Activated naive CD4-positive, alpha-beta T cell treated with anti-CD3 and anti-CD28 coated beads, Interleukin-2, amount 10 ng/mL, durations not matched to agents 7 days and 5 days (primary cell): ENCODE measurements at regions not wholly inside any gene's neighbourhood (a gene's known extent, or its start where the extent isn't known, plus 50 kb on each side); places are given as distances from the start of the nearest gene placed in this dataset.

Experiments used
- CTCF ChIA-PET: fragments of 350-600 bp; sonication (Branson Sonifier 250); formaldehyde crosslinking; loops from one replicate; lab custom pipeline; 2021; ENCODE audit warnings: antibody characterized with exemption; lab: Charles Lee
- DNase-seq: peaks from one replicate; pipeline ENCODE4 v3.0.0-alpha.2; 2020
- H3K27ac Mint-ChIP-seq: one replicate; pipeline ENCODE4 v1.8.0; 2021; ENCODE audit warnings: mild to moderate bottlenecking, moderate library complexity, mixed read lengths
- H3K27me3 Mint-ChIP-seq: one replicate; pipeline ENCODE4 v1.8.0; 2021; ENCODE audit warnings: mild to moderate bottlenecking, mixed read lengths
- H3K36me3 Mint-ChIP-seq: one replicate; pipeline ENCODE4 v1.8.0; 2021; ENCODE audit warnings: mixed read lengths
- H3K4me1 Mint-ChIP-seq: one replicate; pipeline ENCODE4 v1.8.0; 2021; ENCODE audit warnings: mixed read lengths
- H3K4me3 Mint-ChIP-seq: one replicate; pipeline ENCODE4 v1.8.0; 2021; ENCODE audit warnings: mild to moderate bottlenecking, moderate library complexity, mixed read lengths
- H3K9me3 Mint-ChIP-seq: one replicate; pipeline ENCODE4 v1.8.0; 2021; ENCODE audit warnings: mixed read lengths

- CTCF ChIA-PET: interaction anchor here (0.8 to 1.0 kb wide), 2 partner anchors 33 kb away, joined by 3 read pairs; no protein-coding TSS in a partner anchor
- H3K4me3 Mint-ChIP-seq: no peak overlapping the region
- peaks cover 34% of the 10 kb centered on the region for H3K27me3 Mint-ChIP-seq
- peaks cover 20% of the 10 kb centered on the region for H3K4me1 Mint-ChIP-seq
- no peaks in the 10 kb centered on the region for H3K36me3 Mint-ChIP-seq
- DNase-seq: no peak
- no peaks in the 10 kb centered on the region for H3K9me3 Mint-ChIP-seq
- no peak overlapping the region for H3K27ac Mint-ChIP-seq
Observed at GRCh38 chr1:234532503-234532922, 53.5 kb upstream of the TARBP1 start.

DNA sequence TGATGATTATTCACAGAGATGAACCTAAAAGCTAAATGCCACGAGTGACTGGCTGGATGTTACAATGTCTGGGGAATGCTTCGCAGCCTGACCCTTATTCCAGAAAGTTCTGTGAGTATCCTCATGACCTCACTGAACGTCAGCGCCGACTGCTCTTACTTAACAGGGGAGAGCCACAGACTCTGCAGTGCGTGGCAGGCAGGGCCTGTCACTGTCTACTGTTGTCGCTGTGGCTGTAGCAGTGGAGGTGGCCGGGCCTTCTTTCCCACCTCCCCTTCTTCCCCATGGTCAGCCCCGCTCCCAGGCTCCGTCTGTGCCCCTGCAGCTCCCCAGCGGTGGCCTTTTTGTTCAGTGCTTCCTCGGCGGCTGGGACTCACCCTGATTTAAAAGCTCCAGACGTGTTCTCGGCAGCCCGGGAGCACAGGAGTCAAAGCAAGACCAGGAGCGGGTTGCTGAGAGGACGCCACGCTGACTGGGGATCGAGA lies 52.2 kb upstream of the TARBP1 start:
- Mint-ChIP-seq H3K4me3 (no peak overlapping the region), H3K27ac (no peak overlapping the region), H3K9me3 (no peaks in the 10 kb centered on the region), H3K36me3 (no peaks in the 10 kb centered on the region), H3K27me3 (peaks cover 26% of the 10 kb centered on the region), H3K4me1 (peaks cover 20% of the 10 kb centered on the region)
- CTCF ChIA-PET: interaction anchor here (1.0 kb wide), 1 partner anchor 32 kb away, joined by 3 read pairs; no protein-coding TSS in a partner anchor
- DNase-seq: no peak

DNA sequence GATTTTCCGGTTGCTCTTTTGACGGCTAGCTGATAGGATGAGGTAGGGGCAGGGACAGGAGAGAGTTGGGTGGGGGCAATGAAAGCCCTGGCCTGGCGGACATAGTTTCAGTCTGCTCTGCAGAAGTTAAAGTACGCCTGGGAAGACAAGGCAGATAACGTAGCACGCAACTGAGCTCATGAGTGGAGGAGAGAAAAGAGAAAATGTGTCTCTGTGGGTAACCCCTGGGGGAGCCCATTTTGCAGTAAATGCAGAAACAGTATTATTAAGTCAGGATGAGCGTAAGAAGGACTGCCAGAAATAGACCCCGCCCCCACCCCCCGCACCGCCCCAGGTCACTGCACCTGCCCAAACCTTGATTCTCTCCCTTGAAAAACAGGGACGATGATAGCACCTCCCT lies 51.7 kb upstream of the TARBP1 start:
- Mint-ChIP-seq H3K36me3 (no peaks in the 10 kb centered on the region), H3K4me3 (no peak overlapping the region), H3K27me3 (peaks cover 26% of the 10 kb centered on the region), H3K9me3 (no peaks in the 10 kb centered on the region), H3K4me1 (peaks cover 22% of the 10 kb centered on the region), H3K27ac (no peak overlapping the region)
- DNase-seq: no peak
- CTCF ChIA-PET: interaction anchor here (1.3 to 1.8 kb wide), 3 partner anchors 8 to 46 kb away, joined by 4 to 5 read pairs (median 4); no protein-coding TSS in a partner anchor

- CTCF ChIA-PET: interaction anchor here (0.8 to 1.8 kb wide), 4 partner anchors 8 to 47 kb away, joined by 3 to 5 read pairs (median 4); no protein-coding TSS in a partner anchor
- Mint-ChIP-seq H3K27ac (no peak overlapping the region), H3K4me1 (peaks cover 29% of the 10 kb centered on the region), H3K4me3 (no peak overlapping the region), H3K27me3 (peaks cover 26% of the 10 kb centered on the region), H3K9me3 (no peaks in the 10 kb centered on the region), H3K36me3 (no peaks in the 10 kb centered on the region)
- DNase-seq: no peak
Observed at GRCh38 chr1:234529950-234530237, 50.9 kb upstream of the TARBP1 start.

GRCh38 chr1:234529095-234529949 lies 50.3 kb upstream of the TARBP1 start:
- no peak overlapping the region for H3K4me3 Mint-ChIP-seq
- no peaks in the 10 kb centered on the region for H3K36me3 Mint-ChIP-seq

More at GRCh38 chr1:234529095-234529949, 50.3 kb upstream of the TARBP1 start:
- H3K27me3 Mint-ChIP-seq: peaks cover 20% of the 10 kb centered on the region
- H3K4me1 Mint-ChIP-seq: peaks cover 29% of the 10 kb centered on the region
- H3K9me3 Mint-ChIP-seq: no peaks in the 10 kb centered on the region
- no peak for DNase-seq
- CTCF ChIA-PET: interaction anchor here (0.8 to 1.8 kb wide), 5 partner anchors 8 to 47 kb away, joined by 3 to 5 read pairs (median 4); no protein-coding TSS in a partner anchor
- H3K27ac Mint-ChIP-seq: no peak overlapping the region
